PC-3 (cell line): ENCODE measurements at regions not wholly inside any gene's neighbourhood (a gene's known extent, or its start where the extent isn't known, plus 50 kb on each side); places are given as distances from the start of the nearest gene placed in this dataset.

Experiments used
- ATAC-seq: fragments of 200-7000 bp; cut with Tn5 transposase; 2 replicates; pipeline ENCODE4 v1.9.1; 2020; ENCODE audit warnings: mild to moderate bottlenecking, moderate library complexity
- BruUV-seq: library from RNA; stranded (reverse); fragments of 400-500 nt; replicated peaks from 2 replicates; lab custom pipeline; 2021; lab: Mats Ljungman, UMichigan
- CTCF ChIA-PET: fragments of 300-600 bp; sonication (Branson Sonifier 250); formaldehyde crosslinking; loops from one replicate; lab custom pipeline; 2022; ENCODE audit warnings: antibody characterized with exemption; lab: Charles Lee
- POLR2A ChIA-PET: fragments of 300-600 bp; sonication (Branson Sonifier 250); formaldehyde crosslinking; loops from one replicate; lab custom pipeline; 2022; ENCODE audit warnings: antibody characterized with exemption; ENCODE audit not compliant: unreplicated experiment; lab: Charles Lee
- DNase-seq: peaks from one replicate; pipeline ENCODE4 v3.0.0-alpha.2; 2015
- H2AFZ ChIP-seq: fragments of 300-600 bp; sonication (generic); 2 replicates; pipeline ENCODE4 v1.6.0; 2016; ENCODE audit warnings: antibody characterized with exemption, low read length
- H3F3A ChIP-seq: fragments of 300-600 bp; sonication (generic); one replicate; pipeline ENCODE4 v1.6.0; 2017; ENCODE audit warnings: antibody characterized with exemption, low read length, control low read depth, mild to moderate bottlenecking; ENCODE audit not compliant: unreplicated experiment
- H3K27ac ChIP-seq: fragments of 300-600 bp; sonication (generic); 2 replicates; pipeline ENCODE4 v1.5.1; 2016; ENCODE audit warnings: mild to moderate bottlenecking, low read length
- H3K27me3 ChIP-seq: fragments of 300-600 bp; sonication (generic); 2 replicates; pipeline ENCODE4 v1.6.1; 2016; ENCODE audit warnings: low read length, mixed read lengths
- H3K36me3 ChIP-seq: fragments of 300-600 bp; sonication (generic); 2 replicates; pipeline ENCODE4 v1.6.1; 2016; ENCODE audit warnings: low read depth, mixed run types, low read length, mixed read lengths
- H3K4me1 ChIP-seq: fragments of 300-600 bp; sonication (generic); 2 replicates; pipeline ENCODE4 v1.5.1; 2016; ENCODE audit warnings: low read length; ENCODE audit not compliant: insufficient read depth
- H3K4me2 ChIP-seq: fragments of 300-600 bp; sonication (generic); 2 replicates; pipeline ENCODE4 v1.6.0; 2016; ENCODE audit warnings: low read length
- H3K4me3 ChIP-seq: fragments of 300-600 bp; sonication (generic); 2 replicates; pipeline ENCODE4 v1.5.1; 2016; ENCODE audit warnings: mild to moderate bottlenecking, low read length, mixed read lengths
- H3K79me2 ChIP-seq: fragments of 300-600 bp; sonication (generic); 2 replicates; pipeline ENCODE4 v1.6.1; 2017; ENCODE audit warnings: low read length, mixed read lengths
- H3K9ac ChIP-seq: fragments of 300-600 bp; sonication (generic); 2 replicates; pipeline ENCODE4 v1.6.0; 2016; ENCODE audit warnings: mild to moderate bottlenecking, low read length
- H3K9me2 ChIP-seq: fragments of 300-600 bp; sonication (generic); replicated peaks from 2 replicates; pipeline ENCODE4 v1.6.1; 2016; ENCODE audit warnings: mixed run types, low read length, mixed read lengths
- H3K9me3 ChIP-seq: fragments of 300-600 bp; sonication (generic); 2 replicates; pipeline ENCODE4 v1.6.1; 2016; ENCODE audit warnings: low read length, mixed read lengths
- H4K20me1 ChIP-seq: fragments of 300-600 bp; sonication (generic); 2 replicates; pipeline ENCODE4 v1.6.1; 2016; ENCODE audit warnings: low read length, mixed read lengths
- EZH2 ChIP-seq: fragments of 300-600 bp; sonication (generic); IDR thresholded peaks from one replicate; pipeline ENCODE4 v1.6.1; 2017; ENCODE audit warnings: antibody characterized with exemption, mild to moderate bottlenecking, low read length; ENCODE audit not compliant: unreplicated experiment
- EZH2phosphoT487 ChIP-seq: fragments of 300-600 bp; sonication (generic); IDR thresholded peaks from 2 replicates; pipeline ENCODE4 v1.6.1; 2018; ENCODE audit warnings: mild to moderate bottlenecking, antibody characterized with exemption, low read length, borderline replicate concordance
- intact Hi-C: fragments of 100-400 bp; cut with micrococcal nuclease; formaldehyde crosslinking; loops from 2 replicates; pipeline ENCODE4 v1.9.0; 2023
- TF ChIP-seq, protein P1 (sequence below): fragments of 300-600 bp; sonication (generic); conservative IDR thresholded peaks from 2 replicates; pipeline ENCODE4 v1.5.1; 2017; ENCODE audit warnings: antibody characterized with exemption, low read depth, mild to moderate bottlenecking, low read length

GRCh38 chr3:107242579-107242978 lies 134.7 kb upstream of the CCDC54 start:
- Histone ChIP-seq H2AFZ (peak overlapping the region; percentile 98; the same call in 1 of the 2 replicates), H3K4me3 (peak overlapping the region; percentile 90), H3K4me2 (peak overlapping the region; percentile 84), H3K9me3 (no peaks in the 10 kb centered on the region), H3K79me2 (peaks cover 36% of the 10 kb centered on the region), H3K27me3 (no peaks in the 10 kb centered on the region), H4K20me1 (no peaks in the 10 kb centered on the region), H3K9me2 (no peaks in the 10 kb centered on the region), H3K9ac (no peak overlapping the region; the same call in 1 of the 2 replicates), H3K4me1 (peaks cover 14% of the 10 kb centered on the region), H3K36me3 (no peaks in the 10 kb centered on the region; the same call in 1 of the 2 replicates), H3K27ac (no peak overlapping the region), H3F3A (no peaks in the 10 kb centered on the region)
- ChIA-PET POLR2A (no interaction called here), CTCF (interaction anchor here (0.6 kb wide), 1 partner anchor 113 kb away, joined by 3 read pairs; no protein-coding TSS in a partner anchor)
- DNase-seq = peak; percentile 46
- ATAC-seq = peak; percentile 32
- no TSS peak for BruUV-seq
- intact Hi-C loops = no loop called here
- TF ChIP-seq EZH2 (no peak), EZH2phosphoT487 (no peak)
- TF ChIP-seq, protein P1, sequence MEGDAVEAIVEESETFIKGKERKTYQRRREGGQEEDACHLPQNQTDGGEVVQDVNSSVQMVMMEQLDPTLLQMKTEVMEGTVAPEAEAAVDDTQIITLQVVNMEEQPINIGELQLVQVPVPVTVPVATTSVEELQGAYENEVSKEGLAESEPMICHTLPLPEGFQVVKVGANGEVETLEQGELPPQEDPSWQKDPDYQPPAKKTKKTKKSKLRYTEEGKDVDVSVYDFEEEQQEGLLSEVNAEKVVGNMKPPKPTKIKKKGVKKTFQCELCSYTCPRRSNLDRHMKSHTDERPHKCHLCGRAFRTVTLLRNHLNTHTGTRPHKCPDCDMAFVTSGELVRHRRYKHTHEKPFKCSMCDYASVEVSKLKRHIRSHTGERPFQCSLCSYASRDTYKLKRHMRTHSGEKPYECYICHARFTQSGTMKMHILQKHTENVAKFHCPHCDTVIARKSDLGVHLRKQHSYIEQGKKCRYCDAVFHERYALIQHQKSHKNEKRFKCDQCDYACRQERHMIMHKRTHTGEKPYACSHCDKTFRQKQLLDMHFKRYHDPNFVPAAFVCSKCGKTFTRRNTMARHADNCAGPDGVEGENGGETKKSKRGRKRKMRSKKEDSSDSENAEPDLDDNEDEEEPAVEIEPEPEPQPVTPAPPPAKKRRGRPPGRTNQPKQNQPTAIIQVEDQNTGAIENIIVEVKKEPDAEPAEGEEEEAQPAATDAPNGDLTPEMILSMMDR = no peak

- TF ChIP-seq, protein P1 = no peak
- TF ChIP-seq EZH2phosphoT487 (no peak), EZH2 (no peak)
- Histone ChIP-seq H3K27ac (no peak overlapping the region), H3F3A (no peaks in the 10 kb centered on the region), H3K4me2 (no peak overlapping the region), H3K9me2 (no peaks in the 10 kb centered on the region), H3K36me3 (no peaks in the 10 kb centered on the region; the same call in 1 of the 2 replicates), H3K9me3 (no peaks in the 10 kb centered on the region), H2AFZ (no peak overlapping the region), H3K27me3 (no peaks in the 10 kb centered on the region), H3K9ac (no peak overlapping the region), H3K79me2 (peaks cover 22% of the 10 kb centered on the region), H4K20me1 (no peaks in the 10 kb centered on the region), H3K4me1 (peaks cover 9% of the 10 kb centered on the region), H3K4me3 (no peak overlapping the region)
- intact Hi-C loops = no loop called here
- no peak for ATAC-seq
- no TSS peak for BruUV-seq
- POLR2A ChIA-PET = no interaction called here
- no peak for DNase-seq
- CTCF ChIA-PET = no interaction called here
Observed at GRCh38 chr3:107247116-107247515, 130.1 kb upstream of the CCDC54 start.

GRCh38 chr3:107249132-107249531 lies 128.1 kb upstream of the CCDC54 start:
- Histone ChIP-seq H3K27ac (no peak overlapping the region), H3K4me3 (no peak overlapping the region), H3K4me1 (no peaks in the 10 kb centered on the region), H3K9me2 (no peaks in the 10 kb centered on the region), H3K27me3 (no peaks in the 10 kb centered on the region), H3K36me3 (no peaks in the 10 kb centered on the region; the same call in 1 of the 2 replicates), H3K4me2 (no peak overlapping the region), H3F3A (no peaks in the 10 kb centered on the region), H3K9me3 (no peaks in the 10 kb centered on the region), H3K9ac (no peak overlapping the region), H2AFZ (no peak overlapping the region), H3K79me2 (peaks cover 4% of the 10 kb centered on the region; the same call in 1 of the 2 replicates), H4K20me1 (no peaks in the 10 kb centered on the region)
- BruUV-seq = no TSS peak
- TF ChIP-seq EZH2 = no peak
- TF ChIP-seq, protein P1 = no peak
- TF ChIP-seq EZH2phosphoT487 = no peak
- CTCF ChIA-PET = no interaction called here
- no peak for ATAC-seq
- DNase-seq = no peak
- intact Hi-C loops = no loop called here
- POLR2A ChIA-PET = no interaction called here
